Ishikawa (cell line): ENCODE measurements at regions not wholly inside any gene's neighbourhood (a gene's known extent, or its start where the extent isn't known, plus 50 kb on each side); places are given as distances from the start of the nearest gene placed in this dataset.

Experiments used
- CEBPB ChIP-seq: IDR thresholded peaks from 2 replicates; pipeline ENCODE4 v1.6.1; 2012
- CREB1 ChIP-seq: IDR thresholded peaks from 2 replicates; pipeline ENCODE4 v1.6.1; 2012; ENCODE audit warnings: low read depth
- EGR1 ChIP-seq: IDR thresholded peaks from 2 replicates; pipeline ENCODE4 v1.6.1; 2012
- EP300 ChIP-seq: IDR thresholded peaks from 2 replicates; pipeline ENCODE4 v1.6.1; 2012; ENCODE audit warnings: borderline replicate concordance
- FOXM1 ChIP-seq: IDR thresholded peaks from 2 replicates; pipeline ENCODE4 v1.6.1; 2012; ENCODE audit warnings: low read depth, borderline replicate concordance
- MAX ChIP-seq: IDR thresholded peaks from 2 replicates; pipeline ENCODE4 v1.6.1; 2012
- NFIC ChIP-seq: IDR thresholded peaks from 2 replicates; pipeline ENCODE4 v1.6.1; 2012
- RAD21 ChIP-seq: IDR thresholded peaks from 2 replicates; pipeline ENCODE4 v1.6.1; 2012; ENCODE audit warnings: low read depth
- REST ChIP-seq: IDR thresholded peaks from 2 replicates; pipeline ENCODE4 v1.6.1; 2012; ENCODE audit warnings: low read depth, mild to moderate bottlenecking
- TAF1 ChIP-seq: IDR thresholded peaks from 2 replicates; pipeline ENCODE4 v1.6.1; 2012; ENCODE audit warnings: low read depth, mild to moderate bottlenecking
- TCF12 ChIP-seq: IDR thresholded peaks from 2 replicates; pipeline ENCODE4 v1.6.1; 2012; ENCODE audit warnings: low read depth
- TEAD4 ChIP-seq: IDR thresholded peaks from 2 replicates; pipeline ENCODE4 v1.6.1; 2012
- USF1 ChIP-seq: IDR thresholded peaks from 2 replicates; pipeline ENCODE4 v1.6.1; 2012
- YY1 ChIP-seq: IDR thresholded peaks from 2 replicates; pipeline ENCODE4 v1.6.1; 2012; ENCODE audit warnings: low read depth
- ZBTB7A ChIP-seq: IDR thresholded peaks from 2 replicates; pipeline ENCODE4 v1.6.1; 2012; ENCODE audit warnings: low read depth

GRCh38 chrX:131881194-131881593 is 141.9 kb upstream of the STK26 start:
- TF ChIP-seq TAF1 (no peak), MAX (no peak), USF1 (no peak), ZBTB7A (no peak), REST (no peak), TEAD4 (no peak), CEBPB (no peak), EP300 (no peak), CREB1 (no peak), RAD21 (no peak), NFIC (no peak), EGR1 (no peak), YY1 (no peak)

- TF ChIP-seq RAD21: no peak
- no peak for TF ChIP-seq CREB1
- TF ChIP-seq EP300: no peak
- TF ChIP-seq TCF12: no peak
- no peak for TF ChIP-seq TAF1
Observed at GRCh38 chrX:131894995-131895394, 128.1 kb upstream of the STK26 start.

GRCh38 chrX:131895807-131896206 is 127.3 kb upstream of the STK26 start:
- TF ChIP-seq EGR1 (no peak), CREB1 (no peak), REST (no peak), EP300 (no peak), MAX (no peak), USF1 (no peak), NFIC (no peak), ZBTB7A (no peak), TAF1 (no peak), FOXM1 (no peak), YY1 (no peak), TCF12 (no peak), TEAD4 (no peak), RAD21 (no peak), CEBPB (no peak)

GRCh38 chrX:131901546-131901945 is 121.6 kb upstream of the STK26 start:
- TF ChIP-seq FOXM1 (no peak), EP300 (no peak), EGR1 (no peak), TEAD4 (no peak), CREB1 (no peak), RAD21 (no peak), YY1 (no peak), ZBTB7A (no peak), TCF12 (no peak), TAF1 (no peak), NFIC (no peak), CEBPB (no peak), MAX (no peak)

GRCh38 chrX:131907488-131908314 is 115.4 kb upstream of the STK26 start:
- TF ChIP-seq REST (no peak), USF1 (no peak), ZBTB7A (no peak)
